HG02970 (cell line): ENCODE measurements at regions not wholly inside any gene's neighbourhood (a gene's known extent, or its start where the extent isn't known, plus 50 kb on each side); places are given as distances from the start of the nearest gene placed in this dataset.

Experiments
- ATAC-seq: cut with Tn5 transposase; IDR thresholded peaks from one replicate; pipeline ENCODE4 v1.9.1; 2021; ENCODE audit warnings: mild to moderate bottlenecking, moderate library complexity, moderate number of reproducible peaks; ENCODE audit not compliant: unreplicated experiment, low FRiP score

GRCh38 chr2:138170485-138170884 lies 206.2 kb downstream of the HNMT start:
- ATAC-seq: no peak

GRCh38 chr2:138171244-138171643 lies 207.0 kb downstream of the HNMT start:
- ATAC-seq: no peak

GRCh38 chr2:138175066-138175465 lies 210.8 kb downstream of the HNMT start:
- ATAC-seq: no peak

GRCh38 chr2:138176862-138177439 lies 212.7 kb downstream of the HNMT start:
- ATAC-seq: no peak

- no peak for ATAC-seq
These were observed 213.4 kb downstream of the HNMT start for GRCh38 chr2:138177693-138178092.

- ATAC-seq: no peak
These were observed 216.6 kb downstream of the HNMT start for GRCh38 chr2:138180692-138181386.

- ATAC-seq: no peak
These were observed 218.1 kb downstream of the HNMT start for GRCh38 chr2:138182250-138182936.

GRCh38 chr2:138182937-138183312 lies 218.7 kb downstream of the HNMT start:
- ATAC-seq: no peak

GRCh38 chr2:138183705-138184104 lies 219.4 kb downstream of the HNMT start:
- ATAC-seq: no peak

GRCh38 chr2:138184428-138184827 lies 220.2 kb downstream of the HNMT start:
- ATAC-seq: no peak

- ATAC-seq: no peak
These were observed 221.6 kb downstream of the HNMT start for GRCh38 chr2:138185827-138186226.

- ATAC-seq: no peak
These were observed 222.9 kb downstream of the HNMT start for GRCh38 chr2:138187221-138187620.

- ATAC-seq: no peak
These were observed 226.7 kb downstream of the HNMT start for GRCh38 chr2:138190999-138191398.

GRCh38 chr2:138193416-138194213 lies 229.3 kb downstream of the HNMT start:
- ATAC-seq: no peak

GRCh38 chr2:138201286-138201685 lies 237.0 kb downstream of the HNMT start:
- ATAC-seq: no peak

- ATAC-seq: no peak
These were observed 238.5 kb downstream of the HNMT start for GRCh38 chr2:138202762-138203161.

GRCh38 chr2:138205281-138205680 lies 241.0 kb downstream of the HNMT start:
- no peak for ATAC-seq

- ATAC-seq: no peak
These were observed 243.0 kb downstream of the HNMT start for GRCh38 chr2:138207074-138207930.

GRCh38 chr2:138209009-138209408 lies 244.7 kb downstream of the HNMT start:
- no peak for ATAC-seq

- no peak for ATAC-seq
These were observed 246.2 kb downstream of the HNMT start for GRCh38 chr2:138210487-138210886.
